ENCODE measurements at regions not wholly inside any gene's neighbourhood (a gene's known extent, or its start where the extent isn't known, plus 50 kb on each side); places are given as distances from the start of the nearest gene placed in this dataset.
"Not testable (repeated sequence)": the region's sequence is repeated elsewhere in the genome, so short reads cannot be mapped to it uniquely, and the experiment has no call there.

DNA sequence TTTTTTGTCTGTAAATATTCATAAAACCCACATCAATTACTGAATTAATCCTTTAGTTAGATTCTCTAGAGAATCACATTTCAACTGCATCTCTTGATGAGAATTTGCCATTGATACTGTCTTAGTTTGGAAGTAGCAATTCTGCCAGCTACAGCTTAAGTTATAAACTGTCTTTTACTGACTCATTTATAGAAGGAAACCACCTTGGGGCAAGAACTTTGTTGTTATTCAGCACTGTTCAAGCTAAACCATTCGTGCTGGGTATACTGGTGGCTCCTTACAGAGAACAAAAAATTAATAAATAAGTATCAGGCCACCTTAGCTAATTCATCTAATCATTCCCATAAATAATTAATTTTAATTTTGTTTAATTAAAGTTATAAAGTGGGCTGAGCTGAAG, 1082.6 kb upstream of the CELF4 start:
- no peak for DNase-seq

- DNase-seq = no peak
Measured at GRCh38 chr18:38646296-38646695, 1080.7 kb upstream of the CELF4 start.

DNA sequence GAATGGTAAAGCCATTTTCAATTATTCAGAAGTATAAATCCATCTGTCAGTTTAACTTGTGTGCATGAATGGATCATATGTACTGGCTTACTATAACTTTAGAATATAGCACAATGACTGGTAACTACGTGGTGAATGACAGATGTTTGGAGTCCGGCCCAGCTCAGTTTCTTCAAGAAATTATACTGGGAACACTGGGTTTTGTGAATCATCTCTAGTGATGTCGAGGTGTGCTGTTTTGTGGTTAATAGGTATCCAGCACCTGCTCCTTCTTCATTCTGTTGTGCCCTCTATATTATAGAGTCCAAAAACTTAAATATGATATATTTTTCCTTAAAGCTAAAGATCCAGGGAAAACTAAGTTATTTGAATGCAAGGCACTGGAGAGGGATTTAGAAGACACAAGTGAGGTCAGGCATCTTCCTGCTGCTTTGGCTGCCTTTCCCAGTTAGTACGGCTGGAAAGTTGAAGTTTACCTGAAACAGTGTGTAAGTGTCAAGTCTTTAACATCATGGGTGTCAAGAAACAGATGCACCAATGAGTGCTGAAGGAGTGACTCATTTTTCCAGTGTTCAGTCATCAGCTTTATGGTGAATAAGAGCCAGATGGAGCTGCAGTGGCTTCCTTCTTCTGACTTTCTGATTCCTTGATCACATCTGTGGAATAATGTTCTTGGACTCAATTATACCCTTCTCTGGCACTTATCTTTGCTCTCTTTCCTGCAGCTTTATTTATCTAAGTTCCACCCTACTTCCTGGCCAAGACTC, 1079.5 kb upstream of the CELF4 start:
- DNase-seq = no peak

GRCh38 chr18:38642711-38643110, 1077.1 kb upstream of the CELF4 start:
- DNase-seq = no peak

DNA sequence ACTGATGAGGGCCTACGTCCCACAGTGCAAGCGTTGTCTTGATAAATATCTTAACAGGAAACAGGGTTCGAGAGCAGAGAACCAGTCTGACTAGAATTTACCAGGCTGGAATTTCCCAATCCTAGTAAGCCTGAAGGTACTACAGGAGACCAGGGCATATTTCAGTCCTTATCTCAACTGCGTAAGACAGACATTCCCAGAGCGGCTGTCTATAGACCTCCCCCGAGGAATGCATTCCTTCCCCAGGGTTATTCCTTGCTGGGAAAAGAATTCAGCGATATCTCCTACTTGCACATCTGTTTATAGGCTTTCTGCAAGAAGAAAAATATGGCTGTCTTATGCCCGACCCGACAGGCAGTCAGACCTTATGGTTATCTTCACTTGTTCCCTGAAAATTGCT, 1074.1 kb upstream of the CELF4 start:
- DNase-seq = not testable (repeated sequence)

DNA sequence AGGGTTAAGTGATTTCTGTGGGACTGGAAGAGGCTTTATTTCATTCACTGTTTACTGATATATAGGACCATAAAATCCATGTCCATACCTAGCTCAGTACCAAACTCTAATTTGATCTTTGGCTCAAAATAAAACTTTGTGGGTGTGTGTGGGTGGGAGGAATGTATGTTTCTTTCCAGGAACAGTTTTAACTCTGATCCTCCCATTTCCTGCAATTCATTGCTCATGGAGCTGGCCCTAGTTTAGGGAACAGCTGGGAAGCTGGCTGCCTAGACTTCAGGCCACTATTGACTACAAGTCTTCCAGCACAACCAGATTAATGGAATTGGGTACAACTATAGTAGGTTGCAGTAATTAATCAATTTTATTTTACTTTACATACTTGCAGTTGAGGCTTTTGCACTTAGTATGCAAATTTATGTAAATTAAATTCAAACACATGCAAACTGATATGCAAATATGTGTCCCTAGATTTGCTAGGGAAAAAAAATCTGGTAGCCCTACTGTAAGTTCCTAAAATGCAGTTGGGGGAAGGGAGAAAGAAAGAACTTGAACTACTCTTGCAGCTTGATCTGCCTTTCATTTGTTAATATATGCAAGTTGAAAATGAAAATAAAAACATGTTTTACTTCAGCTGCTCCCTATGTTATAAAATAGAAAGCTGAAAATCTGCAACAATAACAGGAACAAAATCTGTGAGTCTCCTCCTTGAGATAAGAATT, 1070.3 kb upstream of the CELF4 start:
- DNase-seq = no peak

DNA sequence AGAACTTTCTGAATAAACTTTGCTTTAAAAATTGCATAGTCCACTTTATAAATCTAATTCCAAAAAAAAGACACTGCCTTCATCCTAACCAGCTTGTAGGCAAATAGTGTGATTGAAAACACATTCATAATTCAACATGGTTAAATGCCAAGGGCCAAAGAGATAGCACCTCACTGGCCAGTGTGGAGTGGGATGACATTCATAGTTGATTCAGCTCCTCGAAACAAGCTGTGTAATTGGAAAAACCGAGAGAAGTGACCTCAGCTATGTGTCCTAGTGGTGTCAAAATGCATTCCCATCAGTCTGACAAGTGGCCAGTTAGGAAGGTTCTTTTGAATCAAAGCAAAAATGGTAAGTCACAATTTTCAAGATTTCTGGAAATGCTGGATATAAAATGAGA, 1068.5 kb upstream of the CELF4 start:
- DNase-seq = no peak

DNA sequence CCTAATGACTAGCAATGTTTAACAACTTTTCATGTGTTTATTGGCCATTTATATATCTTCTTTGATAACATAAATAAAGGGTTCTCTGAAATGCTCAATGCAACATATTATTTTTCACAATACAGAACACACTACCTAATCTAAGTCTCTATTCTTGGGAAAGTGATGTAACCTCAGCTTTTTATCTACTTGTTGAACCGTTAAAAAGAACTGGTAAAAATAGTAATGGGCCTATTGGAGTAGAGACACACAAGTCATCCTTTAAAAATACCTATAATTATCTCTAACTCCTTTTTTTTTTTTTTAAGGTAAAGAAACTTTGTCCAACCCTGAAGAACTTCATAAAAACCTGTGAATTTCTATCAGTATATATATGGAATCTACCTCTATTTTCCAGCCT, 1067.7 kb upstream of the CELF4 start:
- no peak for DNase-seq

DNA sequence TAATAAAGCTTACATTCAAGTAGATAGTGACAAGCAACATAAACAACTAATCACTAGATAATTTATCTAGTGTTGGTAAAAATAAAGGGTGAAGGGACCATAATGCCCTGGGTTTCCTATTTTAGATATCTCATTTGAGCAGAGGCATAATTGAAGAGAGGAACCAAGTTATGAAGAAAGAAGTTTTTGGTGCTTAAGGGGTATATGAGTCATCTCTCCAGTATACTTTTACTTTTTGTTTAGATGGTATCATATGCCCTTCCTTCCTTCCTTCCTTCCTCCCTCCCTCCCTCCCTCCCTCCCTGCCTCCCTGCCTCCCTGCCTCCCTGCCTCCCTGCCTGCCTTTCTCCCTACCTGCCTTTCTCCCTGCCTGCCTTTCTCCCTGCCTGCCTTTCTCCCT, 1053.5 kb upstream of the CELF4 start:
- peak; percentile 40 to 49 for DNase-seq

DNA sequence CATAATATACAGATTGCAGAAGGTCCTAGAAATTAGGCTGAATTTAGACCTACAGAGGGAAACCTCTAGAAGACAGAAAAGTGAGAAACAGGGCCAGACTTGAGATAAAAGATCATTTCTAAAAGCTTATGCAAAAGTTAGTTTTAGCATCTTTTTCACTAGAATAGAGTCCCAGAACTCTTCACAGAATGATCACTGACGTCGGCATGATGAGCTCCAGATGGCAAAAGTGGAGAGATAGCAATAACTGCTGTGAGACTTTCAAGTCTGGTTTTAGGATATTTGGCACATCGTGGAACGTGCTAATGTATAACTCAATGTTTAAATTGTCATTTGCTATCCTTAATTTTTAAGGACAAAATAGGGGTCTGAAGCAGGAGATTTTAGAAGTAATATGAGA, 1050.7 kb upstream of the CELF4 start:
- DNase-seq = no peak

GRCh38 chr18:38612904-38613303, 1047.3 kb upstream of the CELF4 start:
- DNase-seq = no peak

DNA sequence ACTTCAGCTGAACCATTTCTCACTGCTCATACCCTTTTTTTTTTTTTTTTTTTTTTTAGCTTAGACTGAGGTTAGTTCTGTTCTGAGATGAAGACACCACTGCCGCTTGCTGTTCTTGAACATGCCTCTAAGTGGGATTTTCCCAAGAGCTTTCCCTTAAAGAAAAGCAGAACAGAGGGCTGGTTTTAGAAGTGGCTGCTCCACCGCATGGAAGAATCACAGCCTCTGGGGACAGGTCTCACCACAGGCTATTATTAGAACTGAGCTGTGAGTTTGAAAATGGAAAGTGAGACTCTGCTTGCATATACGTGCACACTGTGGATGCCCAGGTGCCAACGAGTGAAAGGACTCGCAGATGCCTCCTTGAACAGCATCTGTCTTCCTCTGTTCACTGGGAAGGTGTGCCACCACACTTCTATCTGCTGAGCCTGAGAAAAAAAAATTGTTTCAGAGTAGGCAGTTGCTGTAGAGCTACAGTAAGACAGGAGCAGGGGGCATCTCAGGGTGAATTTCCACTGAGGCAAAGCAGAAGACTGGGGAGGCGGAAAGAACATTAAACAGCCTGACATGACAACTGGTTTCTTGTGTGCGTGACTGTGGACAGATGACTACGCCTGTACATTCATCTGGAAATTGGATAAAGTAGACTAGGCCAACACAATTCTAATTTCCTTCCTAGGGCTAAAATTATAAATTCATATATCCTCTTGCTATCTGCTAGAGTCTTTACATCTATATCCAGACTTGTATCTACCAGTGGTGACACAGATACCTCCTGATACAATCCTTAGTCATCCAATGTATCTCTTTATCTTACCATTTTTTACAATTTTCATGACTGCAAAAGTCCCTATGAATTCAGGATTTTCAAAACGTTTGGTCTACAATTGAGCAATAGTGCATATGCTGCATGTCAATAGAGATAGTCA, 1045.7 kb upstream of the CELF4 start:
- DNase-seq = no peak

- DNase-seq = no peak
Measured at GRCh38 chr18:38606841-38607240, 1041.2 kb upstream of the CELF4 start.

GRCh38 chr18:38602341-38602740, 1036.7 kb upstream of the CELF4 start:
- peak; percentile 48 to 59 for DNase-seq

DNA sequence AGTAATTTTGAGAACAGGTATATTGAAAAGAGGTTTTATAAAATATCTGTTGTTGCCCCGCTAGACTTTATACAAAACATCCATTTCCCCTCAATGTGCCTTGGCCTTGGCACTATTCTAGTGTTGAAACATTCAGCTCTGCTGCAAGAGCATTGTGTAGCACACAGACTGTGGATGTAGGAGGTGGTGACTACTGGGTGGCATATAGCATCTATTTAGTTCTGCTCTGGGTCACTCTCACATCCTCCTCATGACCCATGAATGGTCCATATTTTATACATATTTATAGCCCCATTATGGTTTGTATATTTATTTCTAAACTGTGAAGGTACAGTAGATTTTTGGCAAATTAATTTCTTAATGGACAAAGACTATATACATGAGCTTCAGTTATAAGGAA, 1022.0 kb upstream of the CELF4 start:
- DNase-seq = no peak

DNA sequence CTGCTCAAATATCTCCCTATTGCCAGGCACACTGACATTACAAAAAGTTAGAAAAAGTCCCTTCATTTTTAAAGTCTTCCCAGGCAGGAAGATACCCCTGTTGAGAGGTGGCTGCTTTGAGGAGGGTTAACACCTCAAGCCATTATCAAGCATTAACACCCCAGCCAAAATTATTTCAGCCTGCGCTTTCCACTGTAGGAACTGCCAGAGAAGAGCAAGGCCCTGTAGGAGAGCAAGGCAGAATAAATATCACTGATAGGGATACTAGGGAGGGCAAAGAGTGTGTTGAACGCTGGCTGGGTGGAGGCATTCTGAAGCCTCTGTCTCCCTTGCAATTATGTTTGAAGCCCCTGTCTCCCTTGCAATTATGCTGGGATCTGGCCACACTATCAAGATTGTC, 1020.7 kb upstream of the CELF4 start:
- no peak for DNase-seq

- no peak for DNase-seq
Measured at GRCh38 chr18:38579764-38580163, 1014.2 kb upstream of the CELF4 start.

- DNase-seq = no peak
Measured at GRCh38 chr18:38576916-38577315, 1011.3 kb upstream of the CELF4 start.

GRCh38 chr18:38576349-38576748, 1010.8 kb upstream of the CELF4 start:
- DNase-seq = no peak

- DNase-seq = no peak
Measured at GRCh38 chr18:38575648-38576047, 1010.0 kb upstream of the CELF4 start.

- no peak for DNase-seq
Measured at GRCh38 chr18:38575023-38575422, 1009.4 kb upstream of the CELF4 start.

- DNase-seq = no peak
Measured at GRCh38 chr18:38572554-38573111, 1007.0 kb upstream of the CELF4 start.

DNA sequence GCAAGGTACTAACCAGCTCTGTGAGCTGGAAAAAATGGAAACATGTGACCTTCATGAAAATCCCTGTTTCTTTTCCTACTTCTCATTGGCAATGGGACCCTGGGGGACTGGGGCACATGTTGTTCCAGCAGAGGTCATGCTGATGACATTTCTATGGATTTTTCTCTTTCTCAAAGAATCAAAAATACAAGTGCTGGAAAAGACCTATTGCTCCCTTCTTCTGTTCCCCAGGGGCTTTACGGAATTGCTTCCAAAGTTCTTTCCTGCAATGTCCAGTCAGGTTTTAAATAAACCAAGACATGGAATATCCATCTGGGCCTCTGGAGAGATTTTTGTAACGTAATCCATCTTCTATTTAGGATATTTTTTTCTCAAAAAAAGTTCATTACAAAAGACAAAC, 1006.1 kb upstream of the CELF4 start:
- DNase-seq = no peak
